Adrenal gland (tissue), 9 donors: ENCODE measurements at regions not wholly inside any gene's neighbourhood (a gene's known extent, or its start where the extent isn't known, plus 50 kb on each side); places are given as distances from the start of the nearest gene placed in this dataset.
"Not testable (repeated sequence)": the region's sequence is repeated elsewhere in the genome, so short reads cannot be mapped to it uniquely, and the experiment has no call there.

ENCODE experiments used
- DNase-seq, 7 donors: peaks; one replicate each; pipeline ENCODE4 v3.0.0-alpha.2; 2019 to 2020
- H3K27ac ChIP-seq, 5 donors: fragments of 200-600 bp; sonication (generic) in 4 of 5; 1 replicate in 3 of 5; 2 replicates in 2 of 5; pipeline versions ENCODE4 v1.5.1 to v1.8.0; 2016 to 2020; ENCODE audit warnings: mild to moderate bottlenecking in 1 of 5
- H3K27me3 ChIP-seq: fragments of 200-600 bp; 2 replicates; pipeline ENCODE4 v1.8.0; 2021
- H3K36me3 ChIP-seq, 2 donors: fragments of 200-600 bp; replicated peaks in 1 of 2; 1 replicate in 1 of 2; 2 replicates in 1 of 2; pipeline versions ENCODE4 v1.5.1 to v1.8.0; 2018 to 2022
- H3K4me1 ChIP-seq, 2 donors: fragments of 200-600 bp; replicated peaks in 1 of 2; 1 replicate in 1 of 2; 2 replicates in 1 of 2; pipeline versions ENCODE4 v1.5.1 to v1.8.0; 2018 to 2021
- H3K4me3 ChIP-seq, 4 donors: fragments of 200-600 bp; sonication (generic) in 3 of 4; one replicate each; pipeline ENCODE4 v1.5.1; 2016 to 2018
- H3K9me3 ChIP-seq, 3 donors: fragments of 200-600 bp; sonication (generic) in 1 of 3; replicated peaks in 1 of 3; 1 replicate in 2 of 3; 2 replicates in 1 of 3; pipeline versions ENCODE4 v1.5.1 to v1.8.0; 2016 to 2021
- WGBS, 4 donors: extraction: QIAGEN DNeasy Blood & Tissue Kit in 2 of 4; methylation state at CpG; one replicate each; pipeline versions ENCODE4 v1.1.5 to v1.1.7; 2013 to 2017; 5-methylcytosine and 5-hydroxymethylcytosine counted together
- intact Hi-C, 2 donors: fragments of 100-400 bp; cut with DNase I; formaldehyde crosslinking; loops; one replicate each; pipeline versions ENCODE4 v1.14.1 to v1.15.0; 2022 to 2023
- donor health status: healthy with polysubstance abuse.
- donor health status: Bipolar disorder and iron deficiency.
- donor health status: DM: yes; HTN: yes; CAD: no.
- donor health status: DM: no; HTN: no; CAD: no.
- donor health status: DM: no; HTN: no; CAD: no.

DNA sequence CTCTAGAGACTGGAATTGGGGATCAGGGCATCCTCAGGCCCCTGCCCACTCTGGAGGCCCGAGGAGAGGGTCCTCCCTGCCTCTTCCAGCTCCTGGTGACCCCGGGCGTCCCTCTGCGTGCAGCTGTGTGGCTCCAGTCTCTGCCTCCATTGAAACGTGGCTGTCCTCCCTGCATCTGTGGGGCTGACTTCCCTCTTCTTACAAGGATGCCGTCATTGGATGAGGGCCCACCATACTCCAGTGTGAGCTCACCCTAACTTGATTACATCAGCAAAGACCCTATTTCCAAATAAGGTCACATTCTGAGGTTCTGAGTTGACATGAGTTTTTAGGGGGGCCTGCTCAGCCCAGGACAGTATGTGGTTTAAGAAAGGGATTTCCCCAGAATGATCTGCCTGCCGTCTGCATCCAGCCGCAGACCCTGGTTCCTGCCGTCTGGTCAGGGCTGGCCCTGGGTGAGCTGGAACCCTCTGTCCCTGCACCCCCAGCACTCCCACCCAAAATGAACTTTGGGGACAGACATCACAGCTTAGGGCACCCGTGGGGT lies 4437.7 kb upstream of the TPTE start:
- H3K4me3 ChIP-seq, H3K4me1 ChIP-seq, intact Hi-C loops, H3K27ac ChIP-seq, H3K9me3 ChIP-seq, H3K36me3 ChIP-seq, H3K27me3 ChIP-seq, DNase-seq: not testable (repeated sequence)
- WGBS, 4 donors: no CpG with 5 or more reads among the region's 10 CpGs

DNA sequence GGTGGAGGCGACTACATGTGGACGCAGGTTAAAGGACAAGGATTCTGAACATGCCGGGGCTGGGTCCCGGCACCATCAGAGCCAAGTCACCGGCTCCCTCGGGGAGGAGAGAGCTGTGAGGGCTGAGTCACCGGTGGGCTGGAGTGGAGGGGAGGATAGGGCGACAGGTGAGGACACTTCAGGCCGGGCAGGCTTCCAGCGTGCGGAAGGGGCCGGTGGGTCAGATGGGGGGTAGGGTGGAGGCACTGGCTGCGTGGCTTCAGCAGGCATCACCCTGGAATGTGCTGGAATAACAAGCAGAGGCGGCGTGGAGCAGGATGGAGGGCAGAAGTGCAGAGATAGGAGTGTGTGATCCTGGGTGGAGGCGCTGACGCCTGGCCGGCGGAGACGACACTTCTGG lies 4435.3 kb upstream of the TPTE start:
- H3K27me3 ChIP-seq, H3K27ac ChIP-seq, intact Hi-C loops, H3K4me1 ChIP-seq, H3K4me3 ChIP-seq, H3K36me3 ChIP-seq, DNase-seq, H3K9me3 ChIP-seq: not testable (repeated sequence)
- WGBS, 4 donors: no CpG with 5 or more reads among the region's 20 CpGs

DNA sequence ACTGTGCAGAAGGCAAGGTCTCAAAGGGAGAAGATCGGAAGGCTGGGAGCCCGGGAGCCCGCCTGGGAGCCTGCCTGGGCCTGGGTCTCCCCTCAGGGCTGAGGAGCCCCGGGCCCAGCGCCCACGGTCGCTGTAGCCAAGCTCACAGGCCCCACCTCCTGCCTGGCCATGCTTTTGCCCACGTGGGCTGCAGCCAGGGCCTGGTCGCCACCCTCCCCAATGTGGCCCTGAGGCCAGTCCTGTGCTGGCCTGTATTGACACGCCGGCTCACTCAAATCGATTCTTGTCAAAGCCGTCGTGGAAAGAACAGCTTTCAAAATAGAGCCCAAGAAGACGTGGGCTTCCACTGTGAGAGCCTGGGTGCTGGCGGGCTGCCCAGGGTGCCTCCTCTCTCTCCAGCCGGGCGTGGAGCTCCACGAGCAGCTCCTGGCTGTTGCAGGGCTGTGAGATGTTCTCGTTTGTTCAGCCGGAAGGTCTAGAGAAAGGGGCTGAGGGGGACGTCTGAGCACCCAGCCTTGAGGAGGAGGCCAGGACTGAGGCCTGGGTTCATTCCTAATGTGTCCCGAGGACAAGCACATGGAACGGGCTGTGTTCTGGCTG lies 4433.7 kb upstream of the TPTE start:
- no CpG with 5 or more reads among the region's 24 CpGs for WGBS, 4 donors
- H3K9me3 ChIP-seq, H3K27ac ChIP-seq, H3K4me3 ChIP-seq, DNase-seq, H3K4me1 ChIP-seq, H3K27me3 ChIP-seq, intact Hi-C loops, H3K36me3 ChIP-seq: not testable (repeated sequence)

DNA sequence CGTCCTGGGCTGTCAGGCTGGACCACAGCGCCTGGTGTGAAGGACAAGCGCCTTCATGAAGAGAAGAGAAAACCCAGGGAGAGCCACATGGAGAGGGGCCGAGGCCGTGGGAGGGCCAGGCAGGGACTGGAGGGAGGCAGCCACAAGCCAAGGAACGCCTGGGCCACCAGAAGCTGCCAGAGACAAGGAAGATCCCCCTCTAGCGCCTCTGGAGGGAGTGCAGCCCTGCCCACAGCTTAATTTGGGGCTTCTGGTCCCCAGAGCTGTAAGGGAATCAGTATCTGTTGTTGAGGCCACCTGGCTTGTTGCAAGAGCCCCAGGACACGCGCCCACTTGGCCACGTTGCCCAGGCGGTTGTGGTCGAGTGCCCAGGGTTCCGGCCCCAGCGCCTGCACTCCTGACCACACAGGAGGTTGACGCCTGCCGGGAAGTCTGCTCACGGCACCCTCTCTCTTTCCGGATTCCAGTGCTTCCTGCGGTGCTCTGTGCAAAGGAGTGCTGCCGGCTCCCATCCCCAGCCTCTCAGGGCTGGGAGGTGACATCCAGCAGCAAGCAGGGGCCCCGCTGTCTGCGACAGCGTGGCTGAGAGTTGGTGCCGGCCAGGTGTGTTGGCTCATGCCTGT lies 4431.0 kb upstream of the TPTE start:
- H3K27ac ChIP-seq, H3K4me3 ChIP-seq, intact Hi-C loops, H3K27me3 ChIP-seq, H3K4me1 ChIP-seq, H3K36me3 ChIP-seq, H3K9me3 ChIP-seq, DNase-seq: not testable (repeated sequence)
- no CpG with 5 or more reads among the region's 24 CpGs for WGBS, 4 donors

DNA sequence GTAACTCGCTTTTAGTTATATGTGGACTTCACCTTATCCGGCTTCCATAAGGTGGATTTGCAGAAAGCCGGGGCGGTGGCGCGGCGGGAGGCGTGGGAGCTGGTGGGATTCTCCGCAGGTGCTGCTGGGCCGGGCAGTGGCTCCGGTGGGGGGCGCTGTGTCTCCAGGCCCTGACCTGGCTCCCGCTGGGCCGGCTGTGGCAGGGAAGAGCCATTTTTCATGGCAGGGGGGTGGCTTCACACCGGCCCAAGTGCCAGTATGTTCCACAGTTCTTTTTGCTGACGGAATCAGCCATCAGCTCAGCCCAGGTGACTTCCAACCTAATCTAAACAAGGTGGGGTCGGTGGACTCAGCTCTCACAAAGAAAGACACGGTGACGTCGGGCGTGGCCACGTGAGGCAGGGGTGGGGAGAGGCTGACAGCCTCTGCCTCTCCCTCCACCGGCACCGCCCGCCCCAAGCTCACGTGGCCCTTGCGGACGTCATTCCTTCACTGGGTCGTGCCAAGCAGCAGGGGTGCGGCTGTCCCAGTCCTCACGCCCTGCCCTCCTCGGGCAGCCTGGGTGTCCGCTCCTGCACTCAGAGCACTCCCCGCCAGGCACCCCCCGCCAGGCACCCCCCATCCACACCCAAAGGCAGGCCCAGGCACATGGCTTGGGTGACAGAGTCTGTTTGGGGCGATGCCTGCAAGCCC lies 4429.9 kb upstream of the TPTE start:
- H3K36me3 ChIP-seq, H3K4me3 ChIP-seq, H3K4me1 ChIP-seq, intact Hi-C loops, H3K9me3 ChIP-seq, DNase-seq, H3K27ac ChIP-seq, H3K27me3 ChIP-seq: not testable (repeated sequence)
- no CpG with 5 or more reads among the region's 36 CpGs for WGBS, 4 donors

DNA sequence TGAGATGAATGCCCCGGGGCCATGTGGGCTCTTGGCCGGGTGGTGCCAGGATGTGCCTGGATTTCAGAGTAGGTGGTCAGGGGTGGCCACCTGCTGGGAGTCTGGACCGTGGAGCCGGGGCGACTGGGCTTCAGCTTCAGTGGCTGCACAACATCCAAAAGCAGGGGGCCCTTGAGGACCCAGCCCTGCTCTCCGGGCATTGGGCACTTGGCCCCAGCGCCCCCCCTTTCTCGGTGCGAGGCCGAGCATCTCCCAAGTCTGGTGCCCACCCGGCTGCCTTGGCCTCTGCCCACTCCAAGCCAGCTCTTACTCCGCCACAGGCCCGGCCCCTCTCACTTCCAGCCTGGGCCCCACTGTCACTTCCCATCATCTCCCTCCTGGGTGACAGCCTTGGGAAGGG lies 4429.0 kb upstream of the TPTE start:
- H3K27ac ChIP-seq, H3K36me3 ChIP-seq, H3K9me3 ChIP-seq, H3K27me3 ChIP-seq, H3K4me3 ChIP-seq, H3K4me1 ChIP-seq, intact Hi-C loops, DNase-seq: not testable (repeated sequence)
- WGBS, 4 donors: 72% methylated on average over 2 of the region's 13 CpGs; no CpG with 5 or more reads in 3 of the 4 donors

DNA sequence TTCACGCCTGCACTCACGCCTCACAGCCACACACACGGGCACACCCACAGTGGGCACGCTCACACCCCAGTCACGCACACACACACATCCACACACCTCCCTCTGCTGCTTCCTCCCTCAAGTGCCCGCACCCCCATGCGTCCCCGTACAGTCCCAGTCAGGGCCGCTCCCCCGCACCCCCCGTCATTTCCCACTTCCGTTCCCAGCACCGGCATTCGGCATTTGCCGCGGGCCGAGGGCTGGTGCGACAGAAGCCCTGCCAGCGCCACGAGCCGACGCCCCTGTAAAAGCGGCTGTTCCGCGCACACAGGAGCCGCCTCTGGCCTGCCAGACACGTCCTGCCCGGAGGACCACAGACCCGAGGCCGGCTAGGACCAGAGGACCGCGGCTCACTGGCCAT lies 4428.0 kb upstream of the TPTE start:
- H3K9me3 ChIP-seq, H3K4me3 ChIP-seq, H3K27me3 ChIP-seq, intact Hi-C loops, H3K27ac ChIP-seq, H3K36me3 ChIP-seq, H3K4me1 ChIP-seq: not testable (repeated sequence)
- 73% methylated on average over 13 of the region's 32 CpGs; no CpG with 5 or more reads in 3 of the 4 donors for WGBS, 4 donors
- DNase-seq: peak in 3 of 7 donors; percentile 1 to 14 (median 9)

DNA sequence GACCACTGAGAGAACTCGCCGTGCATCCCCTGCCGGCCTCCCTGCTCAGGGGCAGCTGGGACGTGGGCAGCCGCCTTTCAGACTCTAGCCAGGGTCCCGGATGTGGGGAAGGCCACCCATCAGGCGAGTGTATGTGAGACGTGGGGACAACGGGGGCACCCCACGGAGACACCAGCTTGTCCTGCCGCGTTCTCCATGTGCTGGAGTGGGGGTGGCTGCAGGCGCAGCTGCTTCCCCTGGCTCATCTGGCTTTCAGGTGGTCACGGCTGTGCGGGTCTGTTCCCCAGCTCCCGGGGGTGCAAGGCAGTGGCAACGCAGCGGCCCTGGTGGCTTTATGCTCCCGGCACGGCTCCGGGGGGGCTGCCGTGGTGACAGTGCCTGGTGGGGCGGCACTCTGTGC lies 4427.5 kb upstream of the TPTE start:
- WGBS, 4 donors: 90% methylated on average over 4 of the region's 23 CpGs; no CpG with 5 or more reads in 3 of the 4 donors
- H3K9me3 ChIP-seq, H3K4me1 ChIP-seq, H3K27me3 ChIP-seq, H3K4me3 ChIP-seq, intact Hi-C loops, DNase-seq, H3K27ac ChIP-seq, H3K36me3 ChIP-seq: not testable (repeated sequence)

DNA sequence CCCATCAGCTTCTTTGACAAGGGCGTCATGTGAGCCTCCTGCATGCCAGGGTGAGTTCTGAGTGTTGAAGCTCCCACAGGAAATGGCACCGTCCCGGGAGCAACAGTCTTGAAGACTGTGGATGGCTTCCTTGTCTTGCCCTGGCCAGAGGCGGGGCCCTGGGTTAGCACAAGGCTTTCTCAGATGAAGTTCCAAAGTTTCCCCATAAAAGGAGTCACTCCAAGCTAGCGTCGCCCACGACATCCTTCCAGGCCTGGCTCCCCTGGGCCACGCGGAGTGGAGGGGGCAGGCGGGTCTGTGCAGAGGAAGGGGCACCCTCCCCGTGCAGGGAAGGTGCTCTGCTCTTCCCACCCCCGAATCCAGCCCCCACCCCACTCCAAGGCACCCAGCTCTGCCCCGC lies 4426.1 kb upstream of the TPTE start:
- H3K4me3 ChIP-seq, DNase-seq, H3K27ac ChIP-seq, H3K36me3 ChIP-seq, H3K4me1 ChIP-seq, H3K9me3 ChIP-seq, intact Hi-C loops, H3K27me3 ChIP-seq: not testable (repeated sequence)
- 92% methylated on average over 1 of the region's 13 CpGs; no CpG with 5 or more reads in 3 of the 4 donors for WGBS, 4 donors

DNA sequence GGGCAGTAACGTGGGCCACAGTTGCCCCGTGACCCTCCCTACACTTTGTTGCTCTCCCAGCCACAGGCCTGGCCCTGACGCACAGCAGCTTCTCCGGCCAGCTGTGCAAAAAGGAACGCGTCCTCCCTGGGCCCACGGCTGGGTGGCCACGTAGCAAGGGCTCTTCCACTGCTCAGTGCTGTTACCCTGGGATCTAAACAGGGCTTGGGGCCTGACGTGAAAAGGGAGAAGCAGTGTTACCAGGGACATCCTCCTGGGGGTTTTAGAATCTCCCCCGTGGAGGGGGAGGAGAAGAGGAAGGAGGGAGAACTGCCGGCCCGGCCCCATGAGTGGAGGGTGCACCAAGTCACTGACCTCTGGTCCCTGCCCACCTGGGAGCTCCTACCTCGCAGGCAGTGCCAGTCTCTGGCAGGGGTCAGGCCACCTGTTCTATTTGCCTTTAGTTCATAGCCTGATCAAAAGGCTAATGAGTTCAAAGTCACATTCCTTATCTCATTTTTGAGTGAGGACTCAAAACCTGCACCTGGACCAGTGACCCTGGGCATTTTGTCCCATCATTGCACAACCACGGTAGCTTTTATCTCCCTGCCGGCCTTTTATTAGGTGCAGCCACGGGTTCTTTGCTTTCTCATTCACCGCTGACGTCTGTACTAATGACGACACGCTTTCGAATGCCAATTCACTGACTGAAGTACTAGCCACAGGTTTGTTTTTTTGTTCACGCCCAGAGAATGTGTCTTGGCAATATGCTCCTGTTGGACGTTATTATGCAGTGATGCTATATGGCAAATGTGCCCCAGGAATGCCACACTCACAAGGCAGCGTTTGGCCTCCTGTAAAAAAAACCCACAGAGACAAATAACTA lies 4424.6 kb upstream of the TPTE start:
- H3K36me3 ChIP-seq, H3K4me1 ChIP-seq, DNase-seq, H3K9me3 ChIP-seq, H3K4me3 ChIP-seq, intact Hi-C loops, H3K27ac ChIP-seq, H3K27me3 ChIP-seq: not testable (repeated sequence)
- no CpG with 5 or more reads among the region's 24 CpGs for WGBS, 4 donors
